ENCODE measurements at regions not wholly inside any gene's neighbourhood (a gene's known extent, or its start where the extent isn't known, plus 50 kb on each side); places are given as distances from the start of the nearest gene placed in this dataset.
"Not testable (repeated sequence)": the region's sequence is repeated elsewhere in the genome, so short reads cannot be mapped to it uniquely, and the experiment has no call there.

DNA sequence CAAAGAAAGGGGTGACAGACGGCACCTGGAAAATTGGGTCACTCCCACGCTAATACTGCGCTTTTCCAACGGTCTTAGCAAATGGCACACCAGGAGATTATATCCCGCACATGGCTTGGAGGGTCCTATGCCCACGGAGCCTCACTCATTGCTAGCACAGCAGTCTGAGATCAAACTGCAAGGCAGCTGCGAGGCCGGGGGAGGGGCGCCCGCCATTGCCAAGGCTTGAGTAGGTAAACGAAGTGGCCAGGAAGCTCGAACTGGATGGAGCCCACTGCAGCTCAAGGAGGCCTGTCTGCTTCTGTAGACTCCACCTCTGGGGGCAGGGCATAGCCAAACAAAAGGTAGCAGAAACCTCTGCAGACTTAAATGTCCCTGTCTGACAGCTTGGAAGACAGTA is 676.8 kb downstream of the BCKDHB start:
- POLR2A ChIA-PET; H3K4me1 Mint-ChIP-seq; H3K4me3 Mint-ChIP-seq; DNase-seq; H3K36me3 Mint-ChIP-seq; ATAC-seq (ENCODE audit: low read depth); H3K27ac Mint-ChIP-seq; H3K27me3 Mint-ChIP-seq; H3K9me3 Mint-ChIP-seq: not testable (repeated sequence)

DNA sequence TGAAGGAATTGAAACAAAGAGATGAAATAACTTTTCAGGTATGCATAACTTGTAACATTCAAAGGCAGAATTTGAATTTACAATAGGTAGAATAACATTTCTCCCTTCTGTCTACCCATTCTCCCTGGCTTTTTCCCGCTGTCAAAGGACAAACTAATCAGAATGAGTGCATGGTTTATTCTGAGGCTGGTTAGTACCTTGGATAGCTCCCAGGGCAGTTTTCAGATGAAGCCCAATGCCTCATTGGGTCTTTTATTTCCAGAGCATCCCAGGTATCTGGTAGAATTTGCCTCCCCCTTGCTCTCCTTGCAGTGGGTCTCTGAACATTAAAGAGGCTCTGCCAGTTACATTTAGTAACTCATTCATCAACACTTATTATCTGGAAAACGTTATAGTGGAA is 665.5 kb downstream of the BCKDHB start:
- Mint-ChIP-seq H3K36me3 (no peaks in the 10 kb centered on the region), H3K4me1 (no peaks in the 10 kb centered on the region), H3K9me3 (no peaks in the 10 kb centered on the region), H3K27ac (no peak overlapping the region), H3K4me3 (no peak overlapping the region), H3K27me3 (no peaks in the 10 kb centered on the region)
- POLR2A ChIA-PET = no interaction called here
- no peak for ATAC-seq (ENCODE audit: low read depth)
- no peak for DNase-seq

DNA sequence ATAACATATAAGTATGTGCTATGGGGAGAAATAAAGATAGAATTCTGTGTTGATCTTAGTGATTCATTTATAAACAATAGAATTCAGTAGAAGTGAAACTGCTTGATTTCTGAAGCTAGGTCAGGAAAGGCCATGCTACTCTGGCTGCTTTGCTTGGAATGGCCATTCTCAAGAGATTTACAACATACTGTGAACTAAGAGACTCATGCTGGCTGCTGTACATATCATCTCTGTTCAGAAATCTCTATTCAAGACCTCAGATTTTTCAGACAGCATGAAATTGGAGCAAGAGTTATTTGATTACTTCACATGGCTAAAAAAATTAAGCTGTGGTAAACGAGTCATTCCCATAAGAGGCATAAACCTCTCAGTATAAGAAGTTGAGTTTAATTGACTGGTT is 662.6 kb downstream of the BCKDHB start:
- Mint-ChIP-seq H3K27ac (no peak overlapping the region), H3K36me3 (no peaks in the 10 kb centered on the region), H3K9me3 (no peaks in the 10 kb centered on the region), H3K4me1 (no peaks in the 10 kb centered on the region), H3K27me3 (no peaks in the 10 kb centered on the region), H3K4me3 (no peak overlapping the region)
- DNase-seq = no peak
- POLR2A ChIA-PET = no interaction called here
- no peak for ATAC-seq (ENCODE audit: low read depth)

DNA sequence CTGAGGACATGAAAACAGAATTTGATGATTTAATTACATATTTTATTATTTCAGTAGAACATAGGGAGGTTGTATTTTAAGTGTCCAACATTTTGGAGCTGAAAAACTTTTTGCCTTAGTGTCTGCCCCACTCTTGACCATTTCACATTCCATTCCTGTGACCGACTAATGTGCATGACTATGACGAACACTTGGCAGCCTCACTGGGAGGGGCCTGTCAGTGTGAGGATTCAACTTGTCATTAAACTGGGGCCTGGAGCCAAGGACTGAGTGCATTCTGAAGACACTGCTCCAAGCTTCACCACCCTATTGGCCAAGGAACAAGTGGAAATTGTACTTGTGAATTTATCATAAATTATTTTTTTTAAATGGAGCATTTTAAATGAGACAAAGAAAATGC is 661.3 kb downstream of the BCKDHB start:
- no peaks in the 10 kb centered on the region for H3K9me3 Mint-ChIP-seq
- H3K4me1 Mint-ChIP-seq = no peaks in the 10 kb centered on the region
- POLR2A ChIA-PET = no interaction called here
- H3K27me3 Mint-ChIP-seq = no peaks in the 10 kb centered on the region
- ATAC-seq (ENCODE audit: low read depth) (no peak), DNase-seq (no peak)
- no peaks in the 10 kb centered on the region for H3K36me3 Mint-ChIP-seq
- H3K4me3 Mint-ChIP-seq = no peak overlapping the region
- no peak overlapping the region for H3K27ac Mint-ChIP-seq

DNA sequence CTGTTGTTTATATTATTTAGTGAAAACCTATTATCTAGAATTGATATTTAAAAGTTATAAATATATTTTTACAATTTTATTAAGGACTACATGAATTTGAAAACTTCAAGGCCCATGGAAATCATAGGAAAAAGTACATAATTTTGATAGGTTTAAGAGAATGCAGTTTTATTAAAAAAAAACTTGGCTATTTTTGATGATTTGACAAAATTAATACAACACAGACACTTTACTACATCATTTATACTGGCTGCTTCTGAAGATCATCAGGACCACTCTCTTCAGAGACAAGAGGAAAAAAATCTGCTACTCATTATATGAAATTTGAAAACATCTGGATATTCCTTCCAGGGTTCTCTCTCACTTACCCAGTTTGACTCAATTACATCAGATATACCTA is 637.7 kb downstream of the BCKDHB start:
- DNase-seq (no peak), ATAC-seq (ENCODE audit: low read depth) (no peak)
- Mint-ChIP-seq H3K27ac (no peak overlapping the region), H3K4me3 (no peak overlapping the region), H3K4me1 (no peaks in the 10 kb centered on the region), H3K9me3 (peaks cover 4% of the 10 kb centered on the region), H3K36me3 (no peaks in the 10 kb centered on the region), H3K27me3 (no peaks in the 10 kb centered on the region)
- POLR2A ChIA-PET = no interaction called here

DNA sequence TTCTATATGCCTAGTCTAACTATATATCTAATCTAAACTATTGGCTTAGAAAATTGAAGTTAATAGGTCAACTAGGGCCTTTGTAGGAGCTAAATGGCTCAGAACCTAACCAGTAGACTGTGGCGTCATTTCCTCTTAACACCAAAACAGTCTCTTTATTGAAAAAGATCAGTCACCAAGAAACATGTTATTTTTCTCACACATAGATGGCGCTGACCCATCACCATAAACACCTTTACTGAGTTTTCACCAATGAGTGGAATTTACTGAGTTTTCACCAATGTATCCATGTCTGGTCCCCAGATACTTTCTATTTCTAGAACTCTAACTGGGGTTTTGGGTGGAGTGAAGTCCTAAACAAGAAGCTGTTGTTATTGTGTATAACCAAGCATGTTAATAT is 636.0 kb downstream of the BCKDHB start:
- Mint-ChIP-seq H3K36me3 (no peaks in the 10 kb centered on the region), H3K27me3 (no peaks in the 10 kb centered on the region), H3K9me3 (peaks cover 4% of the 10 kb centered on the region), H3K4me3 (no peak overlapping the region), H3K4me1 (no peaks in the 10 kb centered on the region), H3K27ac (no peak overlapping the region)
- POLR2A ChIA-PET = no interaction called here
- no peak for ATAC-seq (ENCODE audit: low read depth)
- no peak for DNase-seq

DNA sequence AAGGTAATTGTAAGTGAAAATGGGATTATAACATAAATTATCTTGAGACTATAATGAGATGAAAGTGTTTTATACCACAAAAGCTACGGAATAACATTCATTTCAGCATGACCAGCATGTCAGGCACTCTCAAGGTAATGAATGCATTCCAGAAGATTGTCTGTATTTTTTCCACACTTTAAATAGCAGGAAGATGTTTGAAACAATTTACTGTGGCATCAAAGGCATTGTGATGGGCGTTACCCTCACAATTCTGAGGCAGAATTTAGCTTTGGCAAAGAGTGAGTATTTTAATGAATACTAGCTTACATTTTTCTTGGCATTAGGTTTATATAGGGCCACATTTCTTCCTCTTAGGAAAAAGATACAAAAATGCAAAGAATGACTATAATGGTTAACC is 627.2 kb downstream of the BCKDHB start:
- Mint-ChIP-seq H3K4me3 (no peak overlapping the region), H3K27me3 (no peaks in the 10 kb centered on the region), H3K36me3 (no peaks in the 10 kb centered on the region), H3K9me3 (no peaks in the 10 kb centered on the region), H3K4me1 (no peaks in the 10 kb centered on the region), H3K27ac (no peak overlapping the region)
- no peak for ATAC-seq (ENCODE audit: low read depth)
- POLR2A ChIA-PET = no interaction called here
- DNase-seq = no peak

DNA sequence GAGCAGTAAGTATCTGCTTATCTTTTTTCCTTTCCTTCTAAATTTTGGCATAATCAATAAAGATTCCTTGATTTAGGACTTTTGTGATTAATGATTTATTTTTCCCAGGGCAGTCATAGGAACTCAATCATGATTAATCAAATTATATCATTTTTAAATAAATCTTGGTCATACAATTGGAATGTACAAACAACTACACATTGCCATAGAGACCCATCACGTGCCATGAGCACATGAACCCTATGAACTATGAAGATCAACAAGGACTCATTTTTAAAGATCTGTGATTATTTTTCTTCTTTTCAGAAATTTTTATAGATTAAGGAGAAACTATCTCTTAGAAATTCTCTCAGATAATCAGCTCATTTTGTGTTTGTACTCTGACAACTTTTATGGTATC is 622.4 kb downstream of the BCKDHB start:
- Mint-ChIP-seq H3K36me3 (no peaks in the 10 kb centered on the region), H3K27ac (no peak overlapping the region), H3K4me3 (no peak overlapping the region), H3K27me3 (no peaks in the 10 kb centered on the region), H3K4me1 (no peaks in the 10 kb centered on the region), H3K9me3 (no peaks in the 10 kb centered on the region)
- ATAC-seq (ENCODE audit: low read depth) (no peak), DNase-seq (no peak)
- POLR2A ChIA-PET = no interaction called here

DNA sequence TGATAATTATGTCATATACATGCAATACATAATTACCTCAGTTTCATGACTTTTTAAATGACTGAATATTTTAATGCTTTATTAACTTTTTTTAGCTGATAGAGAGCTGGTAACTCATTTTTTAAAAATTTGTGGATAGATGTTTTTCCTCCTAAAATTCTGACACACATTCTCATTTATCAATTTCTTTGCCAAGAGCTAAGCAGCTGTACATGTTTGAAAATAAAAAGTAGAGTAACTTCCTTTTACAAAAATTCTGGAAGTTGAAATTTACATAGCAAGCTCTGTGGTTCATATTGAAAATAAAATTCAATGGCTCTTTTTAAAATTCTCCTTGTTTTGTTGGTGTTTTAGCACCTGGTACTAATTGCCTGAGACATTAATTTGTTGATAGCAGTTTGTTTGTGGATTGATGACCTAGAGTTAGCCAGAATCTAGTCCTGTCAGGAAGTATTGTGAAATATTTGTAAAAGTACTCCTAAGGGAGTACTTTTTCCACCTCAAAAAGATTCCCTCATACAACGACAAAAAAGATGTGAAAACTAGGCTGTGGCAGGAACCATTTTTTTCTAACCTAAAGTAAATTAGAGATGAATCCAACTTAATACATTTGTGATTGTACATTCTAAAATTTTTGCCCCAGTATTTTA is 621.8 kb downstream of the BCKDHB start:
- ATAC-seq (ENCODE audit: low read depth) (no peak), DNase-seq (no peak)
- Mint-ChIP-seq H3K27me3 (no peaks in the 10 kb centered on the region), H3K36me3 (no peaks in the 10 kb centered on the region), H3K4me1 (no peaks in the 10 kb centered on the region), H3K4me3 (no peak overlapping the region), H3K27ac (no peak overlapping the region), H3K9me3 (no peaks in the 10 kb centered on the region)
- POLR2A ChIA-PET = no interaction called here

DNA sequence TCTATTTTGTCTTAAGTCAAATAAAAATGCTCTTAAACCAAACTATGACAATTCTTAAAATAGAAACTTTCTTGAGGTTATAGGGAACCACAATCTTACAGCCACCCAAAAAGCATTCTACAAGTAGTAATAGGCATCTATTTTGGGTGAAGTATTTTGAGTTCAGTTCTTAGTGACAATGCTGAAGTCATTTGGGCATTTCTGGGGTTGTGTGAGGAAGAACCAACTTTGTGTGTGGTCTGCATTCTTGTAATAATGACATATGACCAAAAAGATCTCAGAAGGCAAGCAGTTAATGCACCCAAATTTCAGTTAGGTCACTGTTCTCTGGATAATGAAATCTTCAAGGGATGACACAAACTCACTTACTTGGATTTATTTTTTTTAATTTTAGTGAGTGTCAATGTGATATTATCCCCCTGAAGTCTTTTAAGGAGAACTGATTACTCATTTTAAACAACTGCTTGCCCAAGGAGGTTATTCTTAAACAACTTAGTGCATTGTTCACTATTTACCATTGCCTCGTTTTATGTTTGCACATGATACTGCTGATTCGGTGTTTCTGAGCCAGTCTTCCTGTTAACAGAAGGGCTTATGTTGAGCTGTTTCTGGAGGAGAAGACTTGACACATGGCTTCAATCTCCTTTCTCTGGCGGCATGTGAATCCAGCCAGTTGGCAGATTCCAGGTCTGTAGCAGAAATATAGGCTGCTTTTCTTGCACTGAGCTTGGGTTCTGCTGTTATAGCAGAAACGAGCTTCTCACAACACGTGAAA is 618.9 kb downstream of the BCKDHB start:
- Mint-ChIP-seq H3K9me3 (no peaks in the 10 kb centered on the region), H3K27ac (no peak overlapping the region), H3K36me3 (no peaks in the 10 kb centered on the region), H3K4me3 (no peak overlapping the region), H3K4me1 (no peaks in the 10 kb centered on the region), H3K27me3 (no peaks in the 10 kb centered on the region)
- no peak for DNase-seq
- POLR2A ChIA-PET = no interaction called here
- no peak for ATAC-seq (ENCODE audit: low read depth)

DNA sequence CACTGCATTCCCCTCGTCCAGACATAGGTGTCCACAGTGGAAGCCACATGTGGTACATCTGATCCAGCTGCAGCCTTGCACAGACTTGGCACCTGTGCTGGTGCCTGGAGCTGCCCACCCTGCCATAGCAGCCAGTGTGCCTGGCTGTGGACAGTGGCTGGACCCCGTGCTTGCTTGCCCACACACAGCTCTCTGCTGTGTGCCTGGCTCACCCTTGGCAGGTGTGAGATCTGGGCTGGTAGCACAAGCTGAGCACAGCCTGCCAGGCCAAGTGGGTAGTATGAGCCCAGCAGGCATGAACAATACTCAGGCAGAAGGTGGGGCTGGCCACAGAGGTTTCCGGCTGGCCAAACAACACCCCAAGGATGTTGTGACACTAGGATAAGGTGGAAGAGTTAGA is 614.4 kb downstream of the BCKDHB start:
- no peak for ATAC-seq (ENCODE audit: low read depth)

DNA sequence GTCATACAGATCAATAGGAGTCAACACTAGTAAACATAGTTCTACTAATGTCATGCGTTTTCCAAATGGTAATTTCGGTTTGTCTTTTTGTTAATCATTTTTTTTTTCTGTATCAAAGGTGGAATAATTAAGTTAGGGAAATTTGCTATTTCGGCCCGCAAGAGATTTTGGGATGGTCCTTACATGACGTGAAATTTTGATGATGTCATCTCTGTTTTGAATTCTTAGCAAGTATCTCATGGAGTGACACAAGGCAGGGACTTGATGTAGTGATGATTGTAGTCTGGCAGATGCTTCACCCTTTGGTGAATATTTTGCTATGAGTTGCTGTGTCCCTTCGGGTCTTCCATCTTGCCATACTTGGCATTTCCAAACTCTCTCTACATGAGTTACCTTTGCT is 608.0 kb downstream of the BCKDHB start:
- Mint-ChIP-seq H3K36me3 (no peaks in the 10 kb centered on the region), H3K4me1 (no peaks in the 10 kb centered on the region), H3K4me3 (no peak overlapping the region), H3K27me3 (no peaks in the 10 kb centered on the region), H3K9me3 (no peaks in the 10 kb centered on the region), H3K27ac (no peak overlapping the region)
- ATAC-seq (ENCODE audit: low read depth) (no peak), DNase-seq (no peak)
- POLR2A ChIA-PET = no interaction called here

More for the DNA sequence above, 614.4 kb downstream of the BCKDHB start:
- DNase-seq = no peak
- POLR2A ChIA-PET = no interaction called here
- H3K4me1 Mint-ChIP-seq = no peaks in the 10 kb centered on the region
- no peak overlapping the region for H3K27ac Mint-ChIP-seq
- no peak overlapping the region for H3K4me3 Mint-ChIP-seq
- H3K27me3 Mint-ChIP-seq = no peaks in the 10 kb centered on the region
- no peaks in the 10 kb centered on the region for H3K9me3 Mint-ChIP-seq
- no peaks in the 10 kb centered on the region for H3K36me3 Mint-ChIP-seq

DNA sequence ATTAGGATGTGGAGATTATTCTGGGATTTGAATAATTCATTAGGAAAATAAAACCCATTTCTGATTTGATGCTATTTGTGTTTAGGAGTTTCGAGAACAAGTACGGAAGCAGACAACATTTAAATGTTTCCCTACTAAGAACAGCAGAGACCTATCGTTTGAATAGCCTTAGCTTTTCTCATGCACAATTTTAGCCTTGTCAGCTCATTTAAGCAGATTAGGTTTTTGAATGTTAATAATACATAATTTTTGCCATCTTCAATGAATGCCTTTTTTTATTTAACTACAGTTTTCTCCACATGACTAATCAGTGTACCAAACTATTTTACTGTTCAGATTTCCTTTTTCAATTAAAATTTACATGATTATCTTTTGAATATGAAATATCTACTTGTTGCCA is 592.0 kb downstream of the BCKDHB start:
- DNase-seq = no peak
- no peaks in the 10 kb centered on the region for H3K4me1 Mint-ChIP-seq
- H3K9me3 Mint-ChIP-seq = no peaks in the 10 kb centered on the region
- POLR2A ChIA-PET = no interaction called here
- no peak overlapping the region for H3K27ac Mint-ChIP-seq
- no peak for ATAC-seq (ENCODE audit: low read depth)
- no peaks in the 10 kb centered on the region for H3K27me3 Mint-ChIP-seq
- H3K36me3 Mint-ChIP-seq = no peaks in the 10 kb centered on the region
- H3K4me3 Mint-ChIP-seq = no peak overlapping the region

DNA sequence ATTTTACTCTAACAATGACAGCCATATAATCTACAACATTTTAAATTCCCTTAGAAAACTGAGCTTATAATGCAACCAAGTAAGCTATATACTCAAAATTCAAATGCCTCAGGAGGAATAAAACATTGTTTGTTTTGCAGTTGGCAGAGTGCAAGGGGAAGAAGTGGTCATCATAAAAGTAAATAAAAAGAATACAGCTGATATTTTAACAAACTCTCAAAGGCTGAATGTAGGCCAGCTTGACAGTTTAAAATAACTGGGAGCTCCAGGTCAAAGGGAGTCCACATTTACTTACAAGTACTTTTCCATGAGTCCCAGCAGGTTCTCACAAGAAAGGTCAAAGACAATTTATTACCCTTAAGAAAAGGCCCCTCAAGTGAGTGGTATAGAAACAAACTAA is 589.8 kb downstream of the BCKDHB start:
- POLR2A ChIA-PET = no interaction called here
- ATAC-seq (ENCODE audit: low read depth) (no peak), DNase-seq (no peak)
- no peak overlapping the region for H3K27ac Mint-ChIP-seq
- no peak overlapping the region for H3K4me3 Mint-ChIP-seq
- H3K27me3 Mint-ChIP-seq = no peaks in the 10 kb centered on the region
- no peaks in the 10 kb centered on the region for H3K36me3 Mint-ChIP-seq
- peaks cover 1% of the 10 kb centered on the region for H3K9me3 Mint-ChIP-seq
- no peaks in the 10 kb centered on the region for H3K4me1 Mint-ChIP-seq
